Activated CD8-positive, alpha-beta memory T cell treated with anti-CD3 and anti-CD28 coated beads for 36 hours (primary cell): ENCODE measurements at regions not wholly inside any gene's neighbourhood (a gene's known extent, or its start where the extent isn't known, plus 50 kb on each side); places are given as distances from the start of the nearest gene placed in this dataset.
"Not testable (repeated sequence)": the region's sequence is repeated elsewhere in the genome, so short reads cannot be mapped to it uniquely, and the experiment has no call there.

ENCODE experiments used
- CTCF ChIA-PET: fragments of 350-600 bp; sonication (Branson Sonifier 250); formaldehyde crosslinking; loops from one replicate; lab custom pipeline; 2021; ENCODE audit warnings: antibody characterized with exemption; lab: Charles Lee
- POLR2A ChIA-PET: fragments of 350-600 bp; sonication (Branson Sonifier 250); formaldehyde crosslinking; loops from one replicate; lab custom pipeline; 2021; ENCODE audit warnings: antibody characterized with exemption; lab: Charles Lee

- ChIA-PET CTCF (no interaction called here), POLR2A (no interaction called here)
These were observed 111.8 kb upstream of the CRHR1 start for GRCh38 chr17:45672301-45672700.

GRCh38 chr17:45672792-45673191 lies 111.3 kb upstream of the CRHR1 start:
- CTCF ChIA-PET: no interaction called here

GRCh38 chr17:45673759-45674158 lies 110.4 kb upstream of the CRHR1 start:
- POLR2A ChIA-PET: not testable (repeated sequence)
- CTCF ChIA-PET: interaction anchor here (0.7 kb wide), 1 partner anchor 35 kb away, joined by 3 read pairs; no protein-coding TSS in a partner anchor

More at GRCh38 chr17:45672792-45673191, 111.3 kb upstream of the CRHR1 start:
- POLR2A ChIA-PET: no interaction called here

GRCh38 chr17:45675012-45675411 lies 109.1 kb upstream of the CRHR1 start:
- CTCF ChIA-PET: no interaction called here
- POLR2A ChIA-PET: no interaction called here

- POLR2A ChIA-PET: no interaction called here
These were observed 108.2 kb upstream of the CRHR1 start for GRCh38 chr17:45675892-45676291.

GRCh38 chr17:45676695-45677094 lies 107.4 kb upstream of the CRHR1 start:
- ChIA-PET POLR2A (no interaction called here), CTCF (interaction anchor here (0.6 to 1.0 kb wide), 3 partner anchors 9 to 1066 kb away, joined by 3 to 4 read pairs (median 3); no protein-coding TSS in a partner anchor)

More at GRCh38 chr17:45675892-45676291, 108.2 kb upstream of the CRHR1 start:
- CTCF ChIA-PET: interaction anchor here (1.0 kb wide), 1 partner anchor 156 kb away, joined by 3 read pairs; no protein-coding TSS in a partner anchor

GRCh38 chr17:45677770-45678169 lies 106.3 kb upstream of the CRHR1 start:
- CTCF ChIA-PET: interaction anchor here (0.6 to 1.0 kb wide), 2 partner anchors 19 to 24 kb away, joined by 3 to 4 read pairs; no protein-coding TSS in a partner anchor
- POLR2A ChIA-PET: no interaction called here

GRCh38 chr17:45679426-45679825 lies 104.7 kb upstream of the CRHR1 start:
- CTCF ChIA-PET: no interaction called here
- POLR2A ChIA-PET: no interaction called here

GRCh38 chr17:45680360-45680759 lies 103.8 kb upstream of the CRHR1 start:
- ChIA-PET CTCF (no interaction called here), POLR2A (no interaction called here)

- CTCF ChIA-PET: no interaction called here
- POLR2A ChIA-PET: no interaction called here
These were observed 102.4 kb upstream of the CRHR1 start for GRCh38 chr17:45681706-45682105.

- ChIA-PET CTCF (interaction anchor here (0.7 kb wide), 1 partner anchor 263 kb away, joined by 5 read pairs; no protein-coding TSS in a partner anchor), POLR2A (no interaction called here)
These were observed 97.9 kb upstream of the CRHR1 start for GRCh38 chr17:45686250-45686649.

GRCh38 chr17:45687594-45687993 lies 96.5 kb upstream of the CRHR1 start:
- ChIA-PET POLR2A (no interaction called here), CTCF (interaction anchor here (0.9 kb wide), 1 partner anchor 144 kb away, joined by 4 read pairs; no protein-coding TSS in a partner anchor)

GRCh38 chr17:45688353-45688752 lies 95.8 kb upstream of the CRHR1 start:
- ChIA-PET CTCF (no interaction called here), POLR2A (no interaction called here)

GRCh38 chr17:45688820-45689219 lies 95.3 kb upstream of the CRHR1 start:
- CTCF ChIA-PET: no interaction called here
- POLR2A ChIA-PET: no interaction called here

GRCh38 chr17:45689451-45689850 lies 94.7 kb upstream of the CRHR1 start:
- POLR2A ChIA-PET: no interaction called here
- CTCF ChIA-PET: no interaction called here

- POLR2A ChIA-PET: interaction anchor here (0.6 kb wide), 1 partner anchor 101 kb away, joined by 3 read pairs; no protein-coding TSS in a partner anchor
- CTCF ChIA-PET: no interaction called here
These were observed 93.4 kb upstream of the CRHR1 start for GRCh38 chr17:45690625-45691275.

GRCh38 chr17:45692661-45693060 lies 91.5 kb upstream of the CRHR1 start:
- ChIA-PET CTCF (interaction anchor here (0.6 kb wide), 1 partner anchor 1919 kb away, joined by 3 read pairs; no protein-coding TSS in a partner anchor), POLR2A (no interaction called here)

- ChIA-PET POLR2A (no interaction called here), CTCF (no interaction called here)
These were observed 90.3 kb upstream of the CRHR1 start for GRCh38 chr17:45693792-45694191.

- ChIA-PET POLR2A (no interaction called here), CTCF (interaction anchor here (0.6 kb wide), 1 partner anchor 19 kb away, joined by 3 read pairs; no protein-coding TSS in a partner anchor)
These were observed 87.7 kb upstream of the CRHR1 start for GRCh38 chr17:45696442-45696841.

GRCh38 chr17:45697076-45697475 lies 87.0 kb upstream of the CRHR1 start:
- CTCF ChIA-PET: no interaction called here
- POLR2A ChIA-PET: no interaction called here
